GM13977 (cell line): ENCODE measurements at regions not wholly inside any gene's neighbourhood (a gene's known extent, or its start where the extent isn't known, plus 50 kb on each side); places are given as distances from the start of the nearest gene placed in this dataset.
A peak's percentile ranks its signal among the peaks of the same experiment; 100 is the strongest.

Experiments
- DNase-seq: peaks from one replicate; pipeline ENCODE4 v3.0.0; 2012; ENCODE audit warnings: low spot score
- in situ Hi-C: fragments of 300-500 bp; cut with MboI; formaldehyde crosslinking; loops from one replicate; pipeline ENCODE4 v1.12.0; 2022; ENCODE audit warnings: low sequenced_read_pairs, low pct_unique_long_range_greater_than_20kb, mixed read lengths, inconsistent platforms; ENCODE audit not compliant: unreplicated experiment
- TF ChIP-seq, protein P1 (sequence below): IDR thresholded peaks from 2 replicates; pipeline ENCODE4 v1.5.1; 2012; ENCODE audit warnings: mild to moderate bottlenecking, control low read depth; ENCODE audit not compliant: insufficient read depth; ENCODE audit errors: extremely low read depth, missing control alignments

DNA sequence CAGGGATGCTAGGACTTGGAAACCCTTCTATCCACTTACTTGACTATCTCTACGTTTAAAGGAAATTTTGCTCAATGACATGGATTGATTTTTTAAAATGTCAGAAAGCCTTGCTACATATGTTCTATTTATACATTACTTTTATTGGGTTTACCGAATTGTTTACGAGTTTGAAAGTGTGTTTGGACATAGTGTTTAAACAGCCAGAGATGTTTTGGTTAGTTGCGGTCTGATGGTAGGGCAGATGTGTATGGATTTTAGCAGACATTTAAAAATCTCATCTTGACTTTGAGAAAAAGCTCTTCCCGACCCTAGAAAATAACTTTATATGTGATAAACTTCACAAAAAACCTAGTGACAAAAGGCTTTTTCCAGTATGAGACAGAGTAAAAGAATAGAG, 513.7 kb downstream of the PLA2G4A start:
- TF ChIP-seq, protein P1, sequence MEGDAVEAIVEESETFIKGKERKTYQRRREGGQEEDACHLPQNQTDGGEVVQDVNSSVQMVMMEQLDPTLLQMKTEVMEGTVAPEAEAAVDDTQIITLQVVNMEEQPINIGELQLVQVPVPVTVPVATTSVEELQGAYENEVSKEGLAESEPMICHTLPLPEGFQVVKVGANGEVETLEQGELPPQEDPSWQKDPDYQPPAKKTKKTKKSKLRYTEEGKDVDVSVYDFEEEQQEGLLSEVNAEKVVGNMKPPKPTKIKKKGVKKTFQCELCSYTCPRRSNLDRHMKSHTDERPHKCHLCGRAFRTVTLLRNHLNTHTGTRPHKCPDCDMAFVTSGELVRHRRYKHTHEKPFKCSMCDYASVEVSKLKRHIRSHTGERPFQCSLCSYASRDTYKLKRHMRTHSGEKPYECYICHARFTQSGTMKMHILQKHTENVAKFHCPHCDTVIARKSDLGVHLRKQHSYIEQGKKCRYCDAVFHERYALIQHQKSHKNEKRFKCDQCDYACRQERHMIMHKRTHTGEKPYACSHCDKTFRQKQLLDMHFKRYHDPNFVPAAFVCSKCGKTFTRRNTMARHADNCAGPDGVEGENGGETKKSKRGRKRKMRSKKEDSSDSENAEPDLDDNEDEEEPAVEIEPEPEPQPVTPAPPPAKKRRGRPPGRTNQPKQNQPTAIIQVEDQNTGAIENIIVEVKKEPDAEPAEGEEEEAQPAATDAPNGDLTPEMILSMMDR, result no peak
- in situ Hi-C loops, result no loop called here
- DNase-seq, result no peak

GRCh38 chr1:187374082-187374481, 545.3 kb downstream of the PLA2G4A start:
- in situ Hi-C loops, result no loop called here
- no peak for DNase-seq
- TF ChIP-seq, protein P1, result no peak

DNA sequence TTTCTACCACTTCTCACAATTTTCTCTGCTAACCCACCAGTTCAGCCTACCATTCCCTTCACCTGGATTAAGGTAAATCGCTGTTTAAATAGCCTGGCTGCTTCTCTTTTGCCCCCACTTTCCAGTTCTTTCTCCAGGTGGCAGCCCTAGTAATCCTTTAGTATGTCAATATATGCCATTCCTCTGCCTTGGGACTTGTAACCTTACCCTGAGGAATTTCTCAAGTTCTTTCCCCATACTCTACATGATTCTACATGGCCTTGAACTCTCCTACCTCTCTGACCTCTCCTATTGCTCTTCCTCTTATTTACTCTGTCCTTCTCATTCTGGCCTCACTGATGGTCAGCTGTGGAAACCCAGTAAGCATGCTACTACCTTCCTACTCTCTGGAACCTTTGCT, 546.0 kb downstream of the PLA2G4A start:
- TF ChIP-seq, protein P1, result no peak
- in situ Hi-C loops, result no loop called here
- no peak for DNase-seq

- DNase-seq, result peak; percentile 7
- TF ChIP-seq, protein P1, result peak; percentile 21
- in situ Hi-C loops, result no loop called here
Measured at GRCh38 chr1:187383366-187383765, 554.6 kb downstream of the PLA2G4A start.

DNA sequence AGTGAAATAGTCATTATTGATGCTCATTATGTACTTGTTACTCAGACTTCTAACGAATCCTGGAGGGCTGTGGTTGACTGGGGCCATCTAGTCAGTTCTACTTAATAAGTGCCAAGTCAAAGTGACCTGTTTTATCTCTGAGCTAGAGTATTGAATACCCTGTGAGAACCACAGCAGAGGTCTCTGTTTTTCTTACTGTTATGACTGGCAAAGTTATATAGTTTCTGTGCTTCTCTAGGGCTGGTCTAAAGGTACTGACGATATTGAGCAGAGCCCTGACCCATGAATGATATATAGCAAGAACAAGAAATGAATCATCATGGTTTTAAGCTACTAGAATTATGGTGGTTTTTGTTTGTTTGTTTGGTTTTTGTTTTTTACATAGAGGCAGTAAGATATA, 555.8 kb downstream of the PLA2G4A start:
- in situ Hi-C loops, result no loop called here
- DNase-seq, result peak; percentile 27
- TF ChIP-seq, protein P1, result no peak

GRCh38 chr1:187390215-187390818, 561.6 kb downstream of the PLA2G4A start:
- in situ Hi-C loops, result no loop called here
- TF ChIP-seq, protein P1, result no peak
- no peak for DNase-seq
